ENCODE measurements at regions not wholly inside any gene's neighbourhood (a gene's known extent, or its start where the extent isn't known, plus 50 kb on each side); places are given as distances from the start of the nearest gene placed in this dataset.
"Not testable (repeated sequence)": the region's sequence is repeated elsewhere in the genome, so short reads cannot be mapped to it uniquely, and the experiment has no call there.

- TF ChIP-seq CTCF, POLR2A, POLR2AphosphoS5 (IDR thresholded peaks at IDR 0.05): not testable (repeated sequence)
Observed at GRCh38 chr1:143502038-143502437, 469.7 kb downstream of the FAM72C start.

Data from breast epithelium (tissue), 3 donors.